Endodermal cell (in vitro differentiated cells): ENCODE measurements at regions not wholly inside any gene's neighbourhood (a gene's known extent, or its start where the extent isn't known, plus 50 kb on each side); places are given as distances from the start of the nearest gene placed in this dataset.

Experiments
- DNase-seq: peaks from one replicate; pipeline ENCODE4 v3.0.0-alpha.2; 2017
- H3K27ac ChIP-seq: 2 replicates; pipeline ENCODE4 v1.5.1; 2013; ENCODE audit warnings: mild to moderate bottlenecking, low read depth, low read length, moderate library complexity
- H3K27me3 ChIP-seq: 2 replicates; pipeline ENCODE4 v1.6.1; 2013; ENCODE audit warnings: mild to moderate bottlenecking, low read length, moderate library complexity; ENCODE audit not compliant: insufficient read depth, control insufficient read depth, poor library complexity, severe bottlenecking
- H3K36me3 ChIP-seq: 2 replicates; pipeline ENCODE4 v1.7.0; 2013; ENCODE audit warnings: mild to moderate bottlenecking, low read length, moderate library complexity; ENCODE audit not compliant: control insufficient read depth, insufficient read depth
- H3K4me1 ChIP-seq: one replicate; pipeline ENCODE4 v1.7.0; 2013; ENCODE audit warnings: low read length; ENCODE audit not compliant: control insufficient read depth, insufficient read depth
- H3K4me3 ChIP-seq: 2 replicates; pipeline ENCODE4 v1.5.1; 2013; ENCODE audit warnings: mild to moderate bottlenecking, low read length, moderate library complexity
- H3K9ac ChIP-seq: 2 replicates; pipeline ENCODE4 v1.6.1; 2013; ENCODE audit warnings: mild to moderate bottlenecking, low read length, moderate library complexity; ENCODE audit not compliant: poor library complexity, severe bottlenecking; ENCODE audit errors: extremely low read depth
- H3K9me3 ChIP-seq: 2 replicates; pipeline ENCODE4 v1.6.1; 2013; ENCODE audit warnings: mild to moderate bottlenecking, low read length, moderate library complexity; ENCODE audit not compliant: control insufficient read depth
- H3K27ac Mint-ChIP-seq: 2 replicates; pipeline ENCODE4 v1.8.0; 2020; ENCODE audit warnings: mixed read lengths
- H3K27me3 Mint-ChIP-seq: 2 replicates; pipeline ENCODE4 v1.8.0; 2021; ENCODE audit warnings: mild to moderate bottlenecking, mixed read lengths; ENCODE audit not compliant: insufficient read depth
- H3K36me3 Mint-ChIP-seq: 2 replicates; pipeline ENCODE4 v1.8.0; 2020; ENCODE audit warnings: low read depth, mixed read lengths
- H3K4me1 Mint-ChIP-seq: 2 replicates; pipeline ENCODE4 v1.8.0; 2020; ENCODE audit warnings: mixed read lengths
- H3K4me3 Mint-ChIP-seq: 2 replicates; pipeline ENCODE4 v1.8.0; 2020; ENCODE audit warnings: mild to moderate bottlenecking, moderate library complexity, mixed read lengths
- H3K9me3 Mint-ChIP-seq: 2 replicates; pipeline ENCODE4 v1.8.0; 2020; ENCODE audit warnings: mild to moderate bottlenecking, mixed read lengths
- CTCF ChIP-seq: fragments of 200-600 bp; sonication (generic); conservative IDR thresholded peaks from 2 replicates; pipeline ENCODE4 v1.5.0; 2021; ENCODE audit warnings: antibody characterized with exemption, mild to moderate bottlenecking
- WGBS, 2 experiments: methylation state at CpG; one replicate each; pipeline versions ENCODE4 v1.1.5 to v1.1.7; 2013; ENCODE audit warnings: missing lambda C conversion rate in 2 of 2, mixed read lengths in 1 of 2; ENCODE audit not compliant: insufficient coverage in 1 of 2, insufficient read length in 1 of 2; 5-methylcytosine and 5-hydroxymethylcytosine counted together

- Mint-ChIP-seq H3K9me3 (peaks cover 2% of the 10 kb centered on the region), H3K27me3 (no peaks in the 10 kb centered on the region), H3K36me3 (no peaks in the 10 kb centered on the region), H3K27ac (no peak overlapping the region), H3K4me1 (no peaks in the 10 kb centered on the region), H3K4me3 (no peak overlapping the region)
- Histone ChIP-seq H3K4me3 (no peak overlapping the region), H3K36me3 (no peaks in the 10 kb centered on the region), H3K27me3 (no peaks in the 10 kb centered on the region), H3K4me1 (no peaks in the 10 kb centered on the region), H3K9me3 (no peaks in the 10 kb centered on the region), H3K9ac (no peak overlapping the region), H3K27ac (no peak overlapping the region)
- no peak for TF ChIP-seq CTCF
- no peak for DNase-seq
- WGBS, 2 experiments: 97 to 100% methylated on average over 1 to 2 of the region's 2 CpGs
These were observed 1882.6 kb downstream of the PCDH9 start for GRCh38 chr13:65347420-65348030.

GRCh38 chr13:65343898-65344663 is 1886.1 kb downstream of the PCDH9 start:
- Histone ChIP-seq H3K9me3 (no peaks in the 10 kb centered on the region), H3K4me3 (no peak overlapping the region), H3K27ac (no peak overlapping the region), H3K9ac (no peak overlapping the region), H3K36me3 (no peaks in the 10 kb centered on the region), H3K27me3 (no peaks in the 10 kb centered on the region), H3K4me1 (no peaks in the 10 kb centered on the region)
- Mint-ChIP-seq H3K27me3 (no peaks in the 10 kb centered on the region), H3K9me3 (peaks cover 2% of the 10 kb centered on the region), H3K27ac (no peak overlapping the region), H3K4me3 (no peak overlapping the region), H3K4me1 (no peaks in the 10 kb centered on the region), H3K36me3 (no peaks in the 10 kb centered on the region)
- WGBS, 2 experiments: 90 to 100% methylated on average over 1 of the region's 1 CpG
- no peak for DNase-seq
- no peak for TF ChIP-seq CTCF

- Mint-ChIP-seq H3K36me3 (no peaks in the 10 kb centered on the region), H3K9me3 (peaks cover 2% of the 10 kb centered on the region), H3K4me3 (no peak overlapping the region), H3K27me3 (no peaks in the 10 kb centered on the region), H3K27ac (no peak overlapping the region), H3K4me1 (no peaks in the 10 kb centered on the region)
- no peak for TF ChIP-seq CTCF
- Histone ChIP-seq H3K4me1 (no peaks in the 10 kb centered on the region), H3K27me3 (no peaks in the 10 kb centered on the region), H3K27ac (no peak overlapping the region), H3K36me3 (no peaks in the 10 kb centered on the region), H3K9ac (no peak overlapping the region), H3K4me3 (no peak overlapping the region), H3K9me3 (no peaks in the 10 kb centered on the region)
- no peak for DNase-seq
These were observed 1887.4 kb downstream of the PCDH9 start for GRCh38 chr13:65342541-65343337.
